Endodermal cell (in vitro differentiated cells): ENCODE measurements at regions not wholly inside any gene's neighbourhood (a gene's known extent, or its start where the extent isn't known, plus 50 kb on each side); places are given as distances from the start of the nearest gene placed in this dataset.

Source experiments
- DNase-seq: peaks from one replicate; pipeline ENCODE4 v3.0.0-alpha.2; 2017
- H3K27ac ChIP-seq: 2 replicates; pipeline ENCODE4 v1.5.1; 2013; ENCODE audit warnings: mild to moderate bottlenecking, low read depth, low read length, moderate library complexity
- H3K27me3 ChIP-seq: 2 replicates; pipeline ENCODE4 v1.6.1; 2013; ENCODE audit warnings: mild to moderate bottlenecking, low read length, moderate library complexity; ENCODE audit not compliant: insufficient read depth, control insufficient read depth, poor library complexity, severe bottlenecking
- H3K36me3 ChIP-seq: 2 replicates; pipeline ENCODE4 v1.7.0; 2013; ENCODE audit warnings: mild to moderate bottlenecking, low read length, moderate library complexity; ENCODE audit not compliant: control insufficient read depth, insufficient read depth
- H3K4me1 ChIP-seq: one replicate; pipeline ENCODE4 v1.7.0; 2013; ENCODE audit warnings: low read length; ENCODE audit not compliant: control insufficient read depth, insufficient read depth
- H3K4me3 ChIP-seq: 2 replicates; pipeline ENCODE4 v1.5.1; 2013; ENCODE audit warnings: mild to moderate bottlenecking, low read length, moderate library complexity
- H3K9ac ChIP-seq: 2 replicates; pipeline ENCODE4 v1.6.1; 2013; ENCODE audit warnings: mild to moderate bottlenecking, low read length, moderate library complexity; ENCODE audit not compliant: poor library complexity, severe bottlenecking; ENCODE audit errors: extremely low read depth
- H3K9me3 ChIP-seq: 2 replicates; pipeline ENCODE4 v1.6.1; 2013; ENCODE audit warnings: mild to moderate bottlenecking, low read length, moderate library complexity; ENCODE audit not compliant: control insufficient read depth
- H3K27ac Mint-ChIP-seq: 2 replicates; pipeline ENCODE4 v1.8.0; 2020; ENCODE audit warnings: mixed read lengths
- H3K27me3 Mint-ChIP-seq: 2 replicates; pipeline ENCODE4 v1.8.0; 2021; ENCODE audit warnings: mild to moderate bottlenecking, mixed read lengths; ENCODE audit not compliant: insufficient read depth
- H3K36me3 Mint-ChIP-seq: 2 replicates; pipeline ENCODE4 v1.8.0; 2020; ENCODE audit warnings: low read depth, mixed read lengths
- H3K4me1 Mint-ChIP-seq: 2 replicates; pipeline ENCODE4 v1.8.0; 2020; ENCODE audit warnings: mixed read lengths
- H3K4me3 Mint-ChIP-seq: 2 replicates; pipeline ENCODE4 v1.8.0; 2020; ENCODE audit warnings: mild to moderate bottlenecking, moderate library complexity, mixed read lengths
- H3K9me3 Mint-ChIP-seq: 2 replicates; pipeline ENCODE4 v1.8.0; 2020; ENCODE audit warnings: mild to moderate bottlenecking, mixed read lengths
- WGBS, 2 experiments: methylation state at CpG; one replicate each; pipeline versions ENCODE4 v1.1.5 to v1.1.7; 2013; ENCODE audit warnings: missing lambda C conversion rate in 2 of 2, mixed read lengths in 1 of 2; ENCODE audit not compliant: insufficient coverage in 1 of 2, insufficient read length in 1 of 2; 5-methylcytosine and 5-hydroxymethylcytosine counted together
- TF ChIP-seq, protein P1 (sequence below): fragments of 200-600 bp; sonication (generic); conservative IDR thresholded peaks from 2 replicates; pipeline ENCODE4 v1.5.0; 2021; ENCODE audit warnings: antibody characterized with exemption, mild to moderate bottlenecking

GRCh38 chr6:74902089-74902488, 303.8 kb downstream of the COL12A1 start:
- H3K36me3 ChIP-seq: no peaks in the 10 kb centered on the region
- no peak for DNase-seq
- H3K9me3 Mint-ChIP-seq: peaks cover 37% of the 10 kb centered on the region
- no peaks in the 10 kb centered on the region for H3K4me1 Mint-ChIP-seq
- no peaks in the 10 kb centered on the region for H3K4me1 ChIP-seq
- no peak overlapping the region for H3K27ac Mint-ChIP-seq
- H3K36me3 Mint-ChIP-seq: no peaks in the 10 kb centered on the region
- TF ChIP-seq, protein P1, sequence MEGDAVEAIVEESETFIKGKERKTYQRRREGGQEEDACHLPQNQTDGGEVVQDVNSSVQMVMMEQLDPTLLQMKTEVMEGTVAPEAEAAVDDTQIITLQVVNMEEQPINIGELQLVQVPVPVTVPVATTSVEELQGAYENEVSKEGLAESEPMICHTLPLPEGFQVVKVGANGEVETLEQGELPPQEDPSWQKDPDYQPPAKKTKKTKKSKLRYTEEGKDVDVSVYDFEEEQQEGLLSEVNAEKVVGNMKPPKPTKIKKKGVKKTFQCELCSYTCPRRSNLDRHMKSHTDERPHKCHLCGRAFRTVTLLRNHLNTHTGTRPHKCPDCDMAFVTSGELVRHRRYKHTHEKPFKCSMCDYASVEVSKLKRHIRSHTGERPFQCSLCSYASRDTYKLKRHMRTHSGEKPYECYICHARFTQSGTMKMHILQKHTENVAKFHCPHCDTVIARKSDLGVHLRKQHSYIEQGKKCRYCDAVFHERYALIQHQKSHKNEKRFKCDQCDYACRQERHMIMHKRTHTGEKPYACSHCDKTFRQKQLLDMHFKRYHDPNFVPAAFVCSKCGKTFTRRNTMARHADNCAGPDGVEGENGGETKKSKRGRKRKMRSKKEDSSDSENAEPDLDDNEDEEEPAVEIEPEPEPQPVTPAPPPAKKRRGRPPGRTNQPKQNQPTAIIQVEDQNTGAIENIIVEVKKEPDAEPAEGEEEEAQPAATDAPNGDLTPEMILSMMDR: no peak
- no peak overlapping the region for H3K4me3 Mint-ChIP-seq
- H3K27me3 ChIP-seq: no peaks in the 10 kb centered on the region
- H3K27ac ChIP-seq: no peak overlapping the region
- no peak overlapping the region for H3K9ac ChIP-seq
- H3K9me3 ChIP-seq: peaks cover 5% of the 10 kb centered on the region
- 96% methylated on average over 1 of the region's 1 CpG; no CpG with 5 or more reads in 1 of the 2 experiments for WGBS, 2 experiments
- H3K4me3 ChIP-seq: no peak overlapping the region
- H3K27me3 Mint-ChIP-seq: peaks cover 6% of the 10 kb centered on the region

DNA sequence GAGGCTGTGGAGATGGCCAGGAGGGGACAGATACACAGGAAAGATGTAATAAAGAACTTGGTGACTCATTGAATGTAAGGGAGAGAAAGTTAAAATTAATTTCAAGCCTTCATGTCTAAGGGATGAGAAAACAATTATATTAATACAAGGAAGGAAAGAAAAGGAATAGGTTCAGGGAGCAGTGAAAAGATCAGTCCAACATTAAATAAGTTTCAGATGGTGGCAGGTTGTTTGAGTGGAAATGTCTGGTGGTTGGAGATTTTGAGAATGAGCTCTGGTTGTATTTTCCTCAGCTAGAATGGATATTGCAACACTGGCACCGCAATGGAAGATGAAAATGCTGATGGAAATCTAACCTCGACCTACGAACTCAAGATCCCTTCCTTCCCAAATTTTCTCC, 304.3 kb downstream of the COL12A1 start:
- Mint-ChIP-seq H3K9me3 (peaks cover 34% of the 10 kb centered on the region), H3K27me3 (peaks cover 6% of the 10 kb centered on the region)
- 88% methylated on average over 3 of the region's 3 CpGs; no CpG with 5 or more reads in 1 of the 2 experiments for WGBS, 2 experiments

GRCh38 chr6:74899416-74899815, 306.4 kb downstream of the COL12A1 start:
- Mint-ChIP-seq H3K27ac (no peak overlapping the region), H3K9me3 (peaks cover 21% of the 10 kb centered on the region), H3K4me3 (no peak overlapping the region), H3K4me1 (no peaks in the 10 kb centered on the region), H3K36me3 (no peaks in the 10 kb centered on the region), H3K27me3 (peaks cover 6% of the 10 kb centered on the region)
- no peaks in the 10 kb centered on the region for H3K36me3 ChIP-seq
- H3K27me3 ChIP-seq: no peaks in the 10 kb centered on the region
- H3K27ac ChIP-seq: no peak overlapping the region
- WGBS, 2 experiments: 53 to 76% methylated on average over 3 to 4 of the region's 4 CpGs
- H3K9ac ChIP-seq: no peak overlapping the region
- peaks cover 5% of the 10 kb centered on the region for H3K9me3 ChIP-seq
- TF ChIP-seq, protein P1: peak; percentile 56
- H3K4me3 ChIP-seq: no peak overlapping the region
- H3K4me1 ChIP-seq: no peaks in the 10 kb centered on the region
- peak; percentile 48 for DNase-seq

More for the DNA sequence above, 304.3 kb downstream of the COL12A1 start:
- Histone ChIP-seq H3K9ac (no peak overlapping the region), H3K27me3 (no peaks in the 10 kb centered on the region), H3K4me3 (no peak overlapping the region), H3K27ac (no peak overlapping the region), H3K36me3 (no peaks in the 10 kb centered on the region), H3K9me3 (peaks cover 5% of the 10 kb centered on the region), H3K4me1 (no peaks in the 10 kb centered on the region)
- no peaks in the 10 kb centered on the region for H3K4me1 Mint-ChIP-seq
- H3K36me3 Mint-ChIP-seq: no peaks in the 10 kb centered on the region
- no peak for DNase-seq
- H3K27ac Mint-ChIP-seq: no peak overlapping the region
- TF ChIP-seq, protein P1: no peak
- H3K4me3 Mint-ChIP-seq: no peak overlapping the region
